K562 (cell line): ENCODE measurements at regions not wholly inside any gene's neighbourhood (a gene's known extent, or its start where the extent isn't known, plus 50 kb on each side); places are given as distances from the start of the nearest gene placed in this dataset.

Experiments used
- RB1 ChIP-seq: fragments of 450-650 bp; IDR thresholded peaks from 2 replicates; pipeline ENCODE4 v1.6.1; 2017; ENCODE audit warnings: low read depth, mild to moderate bottlenecking
- ZBTB40 ChIP-seq, 2 experiments: fragments of 450-650 bp in 1 of 2; sonication (generic) in 1 of 2; formaldehyde crosslinking in 1 of 2; IDR thresholded peaks; 2 replicates each; pipeline versions ENCODE4 v1.7.1 to v1.9.0; 2016 to 2022; ENCODE audit warnings: inconsistent platforms in 1 of 2, mild to moderate bottlenecking in 1 of 2, missing genetic modification reagents in 1 of 2
- ZNF551 ChIP-seq: fragments of 250-450 bp; sonication (Bioruptor Pico); IDR thresholded peaks from 2 replicates; pipeline ENCODE4 v1.5.0; 2021; ENCODE audit warnings: mild to moderate bottlenecking, moderate library complexity

- TF ChIP-seq ZBTB40 (IDR thresholded peaks at IDR 0.05) (no peak), ZBTB40 (CRISPR knock-in tag; IDR thresholded peaks at IDR 0.05) (no peak), RB1 (no peak), ZNF551 (CRISPR knock-in tag) (no peak)
Observed at GRCh38 chr21:26679284-26679683, 106.2 kb upstream of the CYYR1 start (continued).
